ENCODE measurements at regions not wholly inside any gene's neighbourhood (a gene's known extent, or its start where the extent isn't known, plus 50 kb on each side); places are given as distances from the start of the nearest gene placed in this dataset.

GRCh38 chr2:155060896-155061295 is 362.4 kb downstream of the KCNJ3 start:
- CTCF ChIA-PET, result interaction anchor here (1.2 kb wide), 1 partner anchor 14 kb away, joined by 4 read pairs; no protein-coding TSS in a partner anchor
- TF ChIP-seq, protein P1, sequence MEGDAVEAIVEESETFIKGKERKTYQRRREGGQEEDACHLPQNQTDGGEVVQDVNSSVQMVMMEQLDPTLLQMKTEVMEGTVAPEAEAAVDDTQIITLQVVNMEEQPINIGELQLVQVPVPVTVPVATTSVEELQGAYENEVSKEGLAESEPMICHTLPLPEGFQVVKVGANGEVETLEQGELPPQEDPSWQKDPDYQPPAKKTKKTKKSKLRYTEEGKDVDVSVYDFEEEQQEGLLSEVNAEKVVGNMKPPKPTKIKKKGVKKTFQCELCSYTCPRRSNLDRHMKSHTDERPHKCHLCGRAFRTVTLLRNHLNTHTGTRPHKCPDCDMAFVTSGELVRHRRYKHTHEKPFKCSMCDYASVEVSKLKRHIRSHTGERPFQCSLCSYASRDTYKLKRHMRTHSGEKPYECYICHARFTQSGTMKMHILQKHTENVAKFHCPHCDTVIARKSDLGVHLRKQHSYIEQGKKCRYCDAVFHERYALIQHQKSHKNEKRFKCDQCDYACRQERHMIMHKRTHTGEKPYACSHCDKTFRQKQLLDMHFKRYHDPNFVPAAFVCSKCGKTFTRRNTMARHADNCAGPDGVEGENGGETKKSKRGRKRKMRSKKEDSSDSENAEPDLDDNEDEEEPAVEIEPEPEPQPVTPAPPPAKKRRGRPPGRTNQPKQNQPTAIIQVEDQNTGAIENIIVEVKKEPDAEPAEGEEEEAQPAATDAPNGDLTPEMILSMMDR (IDR thresholded peaks at IDR 0.05; ENCODE audit: control extremely low read depth, extremely low read depth, low read depth, missing control alignments), result no peak
- POLR2A ChIA-PET, result no interaction called here
- DNase-seq (ENCODE audit: extremely low spot score), result no peak

GRCh38 chr2:155054712-155055111 is 356.2 kb downstream of the KCNJ3 start:
- ChIA-PET CTCF (interaction anchor here (2.1 kb wide), 1 partner anchor 11 kb away, joined by 10 read pairs; no protein-coding TSS in a partner anchor), POLR2A (no interaction called here)
- TF ChIP-seq, protein P1 (IDR thresholded peaks at IDR 0.05; ENCODE audit: control extremely low read depth, extremely low read depth, low read depth, missing control alignments), result no peak
- DNase-seq (ENCODE audit: extremely low spot score), result no peak

DNA sequence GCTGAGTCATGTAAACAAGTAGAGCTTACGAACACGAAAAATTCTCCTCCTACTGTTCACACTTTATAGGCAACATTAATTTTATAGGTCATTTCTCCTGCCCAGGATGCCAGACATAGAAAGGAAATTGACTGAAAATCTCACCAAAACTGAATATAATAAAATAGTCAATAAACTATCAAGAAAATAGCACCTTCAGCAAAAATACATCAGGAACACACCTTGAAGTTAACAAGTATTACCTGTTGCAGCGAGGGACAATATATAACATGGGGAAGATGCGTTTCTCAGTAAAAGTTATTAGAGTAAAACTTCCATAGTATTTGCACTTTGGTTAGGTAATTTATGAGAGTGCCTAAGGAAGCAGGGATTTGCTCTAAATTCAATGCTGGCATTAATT is 344.6 kb downstream of the KCNJ3 start:
- CTCF ChIA-PET, result interaction anchor here (2.2 kb wide), 1 partner anchor 13 kb away, joined by 10 read pairs; no protein-coding TSS in a partner anchor
- no peak for DNase-seq (ENCODE audit: extremely low spot score)
- POLR2A ChIA-PET, result no interaction called here
- TF ChIP-seq, protein P1 (IDR thresholded peaks at IDR 0.05; ENCODE audit: control extremely low read depth, extremely low read depth, low read depth, missing control alignments), result no peak

- ChIA-PET CTCF (no interaction called here), POLR2A (no interaction called here)
- TF ChIP-seq, protein P1 (IDR thresholded peaks at IDR 0.05; ENCODE audit: control extremely low read depth, extremely low read depth, low read depth, missing control alignments), result no peak
- DNase-seq (ENCODE audit: extremely low spot score), result no peak
Observed at GRCh38 chr2:155035308-155035707, 336.8 kb downstream of the KCNJ3 start.

GRCh38 chr2:155033652-155034051 is 335.2 kb downstream of the KCNJ3 start:
- no peak for DNase-seq (ENCODE audit: extremely low spot score)
- POLR2A ChIA-PET, result no interaction called here
- CTCF ChIA-PET, result no interaction called here
- TF ChIP-seq, protein P1 (IDR thresholded peaks at IDR 0.05; ENCODE audit: control extremely low read depth, extremely low read depth, low read depth, missing control alignments), result no peak

GRCh38 chr2:155030296-155030695 is 331.8 kb downstream of the KCNJ3 start:
- TF ChIP-seq, protein P1 (IDR thresholded peaks at IDR 0.05; ENCODE audit: control extremely low read depth, extremely low read depth, low read depth, missing control alignments), result no peak
- no peak for DNase-seq (ENCODE audit: extremely low spot score)
- ChIA-PET POLR2A (no interaction called here), CTCF (no interaction called here)
